Frontal cortex (tissue), 3 donors: ENCODE measurements at regions not wholly inside any gene's neighbourhood (a gene's known extent, or its start where the extent isn't known, plus 50 kb on each side); places are given as distances from the start of the nearest gene placed in this dataset.

Source experiments
- DNase-seq, 2 donors: peaks; one replicate each; pipeline ENCODE4 v3.0.0; 2012; ENCODE audit warnings: low spot score in 2 of 2
- FAIRE-seq: peaks from 2 replicates; lab custom pipeline; 2012; peaks lifted over from hg19 to GRCh38; lab: Jason Lieb, UNC
- donor health status: control.
- donor health status: control.
- donor health status: control.

- no peak for FAIRE-seq
- no peak for DNase-seq
These were observed 270.6 kb downstream of the PBX3 start for GRCh38 chr9:126017758-126018157.

GRCh38 chr9:126020836-126021235 is 273.7 kb downstream of the PBX3 start:
- DNase-seq (no peak), FAIRE-seq (no peak)

DNA sequence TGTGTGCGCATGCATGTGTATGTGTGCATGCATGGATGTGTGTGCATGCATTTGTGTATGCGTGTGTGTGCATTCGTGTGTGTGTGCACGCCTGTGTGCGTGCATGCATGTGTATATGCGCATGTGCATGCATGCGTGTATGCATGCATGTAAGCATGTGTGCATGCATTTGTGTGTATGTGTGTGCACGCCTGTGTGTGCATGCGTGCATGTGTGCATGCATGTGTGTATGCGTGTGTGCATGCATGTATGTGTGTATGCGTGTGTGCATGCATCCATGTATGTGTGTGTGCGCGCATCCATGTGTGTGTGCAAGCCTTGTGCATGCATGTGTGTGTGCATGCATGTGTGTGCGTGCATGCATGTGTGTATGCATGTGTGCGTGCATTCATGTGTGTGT is 276.8 kb downstream of the PBX3 start:
- FAIRE-seq (no peak), DNase-seq (no peak)

GRCh38 chr9:126024581-126025230 is 277.5 kb downstream of the PBX3 start:
- DNase-seq (no peak), FAIRE-seq (no peak)

DNA sequence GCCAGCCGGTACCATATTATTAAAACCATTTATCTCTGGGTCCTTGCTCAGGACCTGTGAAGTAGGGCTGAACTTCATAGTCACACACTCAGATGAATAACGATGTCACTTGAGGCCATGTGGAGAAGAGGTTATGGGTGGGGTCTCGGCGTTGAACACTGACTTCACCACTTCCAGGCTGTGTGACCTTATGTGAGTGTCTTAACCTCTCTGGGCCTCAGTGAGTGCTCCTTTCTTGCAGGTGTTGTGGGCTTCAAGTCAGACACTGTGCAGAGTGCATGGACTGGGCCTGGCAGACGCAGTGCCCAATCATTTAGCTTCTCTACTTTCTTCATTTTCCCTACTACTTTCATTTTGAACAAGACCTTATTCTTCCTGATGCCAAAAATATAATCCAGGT is 278.8 kb downstream of the PBX3 start:
- no peak for DNase-seq
- no peak for FAIRE-seq

GRCh38 chr9:126027566-126027965 is 280.4 kb downstream of the PBX3 start:
- no peak for DNase-seq
- no peak for FAIRE-seq

GRCh38 chr9:126028746-126029145 is 281.6 kb downstream of the PBX3 start:
- no peak for DNase-seq
- FAIRE-seq, result no peak

DNA sequence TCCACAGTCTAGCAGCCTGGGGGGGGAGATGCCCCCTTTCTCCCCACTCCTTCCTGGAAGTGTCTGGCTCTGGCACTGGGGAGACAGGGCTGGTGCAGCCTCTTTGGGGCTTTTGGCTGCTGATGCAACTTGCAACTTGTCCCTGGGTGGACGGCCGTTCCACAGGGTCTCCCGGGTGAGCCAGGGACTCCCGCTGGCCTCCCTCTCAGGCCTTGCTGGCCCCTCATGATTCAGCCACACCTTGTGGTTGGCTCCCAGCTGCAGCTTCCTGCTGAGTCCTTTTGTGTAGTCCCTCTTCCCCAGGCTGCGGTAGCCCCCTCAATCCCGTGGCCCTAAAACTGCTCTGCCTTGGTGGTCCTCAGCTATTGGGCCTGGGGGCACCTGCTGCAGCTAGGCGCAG is 283.5 kb downstream of the PBX3 start:
- FAIRE-seq (no peak), DNase-seq (no peak)

DNA sequence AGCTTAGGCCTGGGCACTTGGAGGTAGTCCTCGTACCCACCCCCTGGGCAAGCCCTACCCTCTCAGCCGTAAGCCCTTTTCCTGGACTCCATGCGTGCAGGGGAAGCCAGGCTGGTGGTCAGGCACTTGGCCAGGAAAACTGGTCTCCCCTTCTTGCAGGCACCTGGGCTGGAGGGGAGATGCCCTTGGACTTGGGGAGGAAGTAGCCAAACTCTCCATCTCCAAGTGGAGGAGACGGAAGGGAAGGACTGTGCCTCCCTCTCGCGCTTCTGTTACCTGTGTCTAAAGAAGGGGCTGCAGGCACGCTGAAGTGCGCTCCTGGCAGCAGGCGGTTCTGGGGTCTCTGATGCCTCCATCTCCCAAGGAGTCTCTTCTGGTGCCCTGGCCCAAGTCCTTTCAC is 283.9 kb downstream of the PBX3 start:
- FAIRE-seq, result no peak
- DNase-seq, result no peak

GRCh38 chr9:126032135-126032534 is 285.0 kb downstream of the PBX3 start:
- FAIRE-seq (no peak), DNase-seq (no peak)

DNA sequence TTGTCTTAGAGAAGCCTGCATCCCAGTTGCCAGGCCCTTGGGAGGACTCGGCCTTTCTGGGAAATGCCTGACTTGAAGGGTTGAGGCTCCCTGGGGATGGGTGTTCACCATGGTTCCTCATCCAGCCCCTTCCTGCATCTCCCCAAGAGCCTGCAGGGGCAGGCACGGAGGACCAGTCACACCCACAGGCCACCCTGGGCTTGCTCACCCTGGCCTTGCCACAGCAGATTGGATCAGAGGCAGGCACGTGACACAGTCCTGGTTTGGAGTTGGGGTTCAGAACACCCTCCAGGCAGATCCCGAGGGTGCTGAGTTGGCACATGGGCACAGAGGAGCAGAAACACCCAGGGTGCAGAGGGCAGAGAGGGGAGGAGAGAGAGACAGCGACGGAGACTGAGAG is 286.1 kb downstream of the PBX3 start:
- no peak for DNase-seq
- no peak for FAIRE-seq

- FAIRE-seq (no peak), DNase-seq (no peak)
These were observed 286.8 kb downstream of the PBX3 start for GRCh38 chr9:126033956-126034355.

GRCh38 chr9:126036881-126037291 is 289.7 kb downstream of the PBX3 start:
- FAIRE-seq (no peak), DNase-seq (no peak)

DNA sequence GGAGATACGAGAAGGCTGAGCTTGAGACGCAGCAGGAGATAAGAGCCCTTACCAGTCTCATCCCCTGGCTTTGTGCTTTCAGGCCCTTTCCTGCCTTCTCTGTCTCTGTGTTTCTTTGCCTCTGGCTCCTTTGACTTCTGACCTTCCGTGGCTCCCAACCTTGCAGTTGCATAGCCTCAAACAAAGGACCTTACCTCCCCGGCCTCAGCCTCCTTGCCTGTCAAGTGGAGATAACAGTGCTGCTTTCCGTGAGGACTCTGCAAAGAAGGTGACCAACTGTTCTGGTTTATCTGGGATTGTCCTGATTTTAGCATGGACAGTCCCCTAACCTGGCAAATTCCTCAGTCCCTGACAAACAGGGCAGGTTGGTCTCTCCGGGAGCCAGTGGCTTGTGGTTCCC is 287.8 kb upstream of the MVB12B start:
- FAIRE-seq (no peak), DNase-seq (no peak)

DNA sequence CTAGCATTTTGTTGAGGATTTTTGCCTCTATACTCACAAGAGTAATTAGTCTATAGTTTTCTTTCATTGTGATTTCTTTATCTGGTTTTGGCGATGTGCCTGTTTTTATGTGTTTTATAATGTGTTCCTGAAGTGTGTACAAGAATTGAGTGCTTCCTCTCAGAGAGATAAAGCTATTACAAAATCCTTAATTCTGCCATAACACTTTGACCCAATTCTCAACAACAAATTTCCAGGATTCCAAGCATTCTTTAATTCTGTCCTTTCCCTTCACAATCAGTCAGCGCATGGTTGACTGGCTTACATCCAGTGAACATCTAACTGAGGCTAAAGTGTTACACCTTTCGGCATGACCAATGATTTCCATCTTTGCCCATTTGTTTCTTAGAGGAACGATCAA is 282.9 kb upstream of the MVB12B start:
- DNase-seq (no peak), FAIRE-seq (no peak)

GRCh38 chr9:126049088-126049487 is 277.5 kb upstream of the MVB12B start:
- DNase-seq (no peak), FAIRE-seq (no peak)

- FAIRE-seq, result no peak
- DNase-seq, result no peak
These were observed 276.6 kb upstream of the MVB12B start for GRCh38 chr9:126049896-126050604.

GRCh38 chr9:126050605-126050990 is 276.0 kb upstream of the MVB12B start:
- DNase-seq (no peak), FAIRE-seq (no peak)

DNA sequence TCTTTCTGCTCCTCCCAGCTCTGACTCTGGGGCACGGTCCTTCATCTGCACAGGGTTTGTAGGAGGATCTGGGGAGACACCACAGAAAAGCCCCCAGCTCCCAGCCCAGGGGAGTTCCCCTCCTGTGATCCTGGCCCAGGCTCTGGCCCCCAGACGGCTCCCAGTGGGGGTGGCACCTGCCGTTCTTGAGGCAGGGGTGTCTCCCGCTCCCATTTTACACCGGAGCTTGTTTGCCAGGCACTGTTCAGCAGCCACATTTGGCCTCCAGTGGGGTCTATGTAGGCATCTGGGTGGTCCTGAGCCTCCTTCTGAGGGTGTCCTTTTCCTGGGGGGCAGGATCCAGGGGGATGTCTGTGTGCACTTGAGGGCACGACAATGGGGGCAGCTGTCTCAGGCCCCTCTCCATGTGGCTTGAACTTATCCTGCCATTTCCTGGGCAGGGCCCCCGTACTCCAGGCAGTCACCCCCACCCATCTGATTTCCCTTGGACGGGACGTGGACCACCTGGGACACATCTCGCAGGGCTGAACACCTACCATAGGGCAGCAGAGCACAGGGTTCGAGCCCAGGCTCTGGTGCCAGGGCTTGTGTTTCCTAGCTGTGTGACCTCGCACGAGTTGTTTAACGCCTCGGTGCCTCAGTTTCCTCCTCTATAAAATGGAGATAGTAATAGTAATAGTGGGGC is 275.0 kb upstream of the MVB12B start:
- FAIRE-seq, result no peak
- DNase-seq, result no peak

GRCh38 chr9:126052791-126053190 is 273.8 kb upstream of the MVB12B start:
- FAIRE-seq (no peak), DNase-seq (no peak)

- DNase-seq, result no peak
- no peak for FAIRE-seq
These were observed 272.7 kb upstream of the MVB12B start for GRCh38 chr9:126053913-126054312.
